HepG2 (cell line): ENCODE measurements at regions not wholly inside any gene's neighbourhood (a gene's known extent, or its start where the extent isn't known, plus 50 kb on each side); places are given as distances from the start of the nearest gene placed in this dataset.

Experiments
- ATAC-seq: fragments of 200-7000 bp; cut with Tn5 transposase; 3 replicates; pipeline ENCODE4 v1.9.1; 2020; ENCODE audit warnings: mild to moderate bottlenecking, moderate library complexity
- BruUV-seq: library from RNA; stranded (reverse); fragments of 400-500 nt; replicated peaks from 2 replicates; lab custom pipeline; 2021; lab: Mats Ljungman, UMichigan
- CTCF ChIA-PET: fragments of 300-600 bp; formaldehyde crosslinking; extraction: SDS; loops from one replicate; lab custom pipeline; 2021; ENCODE audit warnings: low total read pairs, inconsistent platforms, low intra/inter-chr PET ratio; lab: Yijun Ruan, JAX
- POLR2A ChIA-PET: fragments of 350-600 bp; sonication (Branson Sonifier 250); formaldehyde crosslinking; loops from one replicate; lab custom pipeline; 2020; ENCODE audit warnings: antibody characterized with exemption, inconsistent platforms; lab: Yijun Ruan, JAX
- DNase-seq: peaks from one replicate; pipeline ENCODE4 v3.0.0-alpha.2; 2015; ENCODE audit warnings: low spot score
- FAIRE-seq: peaks from 3 replicates; lab custom pipeline; 2011; peaks lifted over from hg19 to GRCh38; lab: Jason Lieb, UNC
- H2AFZ ChIP-seq: one replicate; pipeline ENCODE4 v1.6.1; 2011; ENCODE audit warnings: low read length, inconsistent platforms
- H3K27ac ChIP-seq: fragments of 300-600 bp; 3 replicates; pipeline ENCODE4 v1.8.0; 2011; ENCODE audit warnings: mixed run types, mild to moderate bottlenecking, mixed read lengths, low read length, inconsistent platforms; ENCODE audit not compliant: insufficient read depth; ENCODE audit errors: extremely low read length
- H3K27me3 ChIP-seq, 2 experiments: fragments of 200-600 bp in 1 of 2; 2 replicates in 1 of 2; 3 replicates in 1 of 2; pipeline versions ENCODE4 v1.6.0 to v1.8.0; 2011; ENCODE audit warnings: low read length in 2 of 2, mild to moderate bottlenecking in 2 of 2, moderate library complexity in 2 of 2, inconsistent platforms in 1 of 2; ENCODE audit not compliant: insufficient read depth in 2 of 2, control insufficient read depth in 1 of 2
- H3K36me3 ChIP-seq, 2 experiments: fragments of 200-600 bp in 1 of 2; replicated peaks in 1 of 2; 2 replicates in 1 of 2; 3 replicates in 1 of 2; pipeline versions ENCODE4 v1.5.1 to v1.8.0; 2011; ENCODE audit warnings: low read length in 2 of 2, inconsistent platforms in 1 of 2; ENCODE audit not compliant: insufficient read depth in 2 of 2, control insufficient read depth in 1 of 2
- H3K4me1 ChIP-seq: 2 replicates; pipeline ENCODE4 v1.5.1; 2012; ENCODE audit warnings: low read length, inconsistent platforms; ENCODE audit not compliant: insufficient read depth
- H3K4me2 ChIP-seq: 2 replicates; pipeline ENCODE4 v1.6.0; 2011; ENCODE audit warnings: low read depth, low read length, inconsistent platforms
- H3K4me3 ChIP-seq, 3 experiments: fragments of 200-600 bp in 1 of 3; sonication (generic), shearing (Covaris generic) in 1 of 3; replicated peaks in 1 of 3; 2 replicates each; pipeline ENCODE4 v1.5.1; 2011 to 2016; ENCODE audit warnings: low read length in 3 of 3, inconsistent platforms in 2 of 3, low read depth in 2 of 3, mild to moderate bottlenecking in 2 of 3, control low read depth in 1 of 3, mixed read lengths in 1 of 3; ENCODE audit not compliant: insufficient read depth in 1 of 3
- H3K79me2 ChIP-seq: one replicate; pipeline ENCODE4 v1.6.1; 2011; ENCODE audit warnings: low read length, inconsistent platforms; ENCODE audit not compliant: insufficient read depth
- H3K9ac ChIP-seq: 2 replicates; pipeline ENCODE4 v1.6.0; 2011; ENCODE audit warnings: mild to moderate bottlenecking, low read depth, low read length, inconsistent platforms; ENCODE audit not compliant: insufficient read depth
- H3K9me3 ChIP-seq: 2 replicates; pipeline ENCODE4 v1.5.1; 2012; ENCODE audit warnings: mild to moderate bottlenecking, low read length
- H4K20me1 ChIP-seq: 2 replicates; pipeline ENCODE4 v1.6.0; 2011; ENCODE audit warnings: inconsistent platforms, mild to moderate bottlenecking, low read length, moderate library complexity; ENCODE audit not compliant: insufficient read depth
- GPBP1L1 ChIP-seq: sonication (generic); formaldehyde crosslinking; IDR thresholded peaks from 2 replicates; pipeline ENCODE4 v1.5.0; 2020; ENCODE audit warnings: mild to moderate bottlenecking, missing genetic modification reagents
- KDM3A ChIP-seq: IDR thresholded peaks from 2 replicates; pipeline ENCODE4 v1.6.1; 2018; ENCODE audit warnings: low read depth, missing compliant biosample characterization
- MLX ChIP-seq: IDR thresholded peaks from 2 replicates; pipeline ENCODE4 v1.6.1; 2016
- MTF1 ChIP-seq: sonication (generic); formaldehyde crosslinking; IDR thresholded peaks from 2 replicates; pipeline ENCODE4 v1.5.0; 2020; ENCODE audit warnings: missing genetic modification reagents
- MYC ChIP-seq: sonication (generic); formaldehyde crosslinking; IDR thresholded peaks from 2 replicates; pipeline ENCODE4 v1.9.0; 2021; ENCODE audit warnings: missing genetic modification reagents, borderline replicate concordance
- PAX8 ChIP-seq: sonication (generic); formaldehyde crosslinking; IDR thresholded peaks from 2 replicates; pipeline ENCODE4 v1.8.0; 2022; ENCODE audit warnings: mild to moderate bottlenecking, missing genetic modification reagents, borderline replicate concordance
- STAG1 ChIP-seq: sonication (generic); formaldehyde crosslinking; IDR thresholded peaks from 2 replicates; pipeline ENCODE4 v1.4.0; 2020; ENCODE audit warnings: missing genetic modification reagents
- USF2 ChIP-seq, 2 experiments: sonication (generic) in 1 of 2; formaldehyde crosslinking in 1 of 2; IDR thresholded peaks; 2 replicates each; pipeline versions ENCODE4 v1.5.1 to v1.6.1; 2011 to 2020; ENCODE audit warnings: borderline replicate concordance in 1 of 2, low read depth in 1 of 2, low read length in 1 of 2, mild to moderate bottlenecking in 1 of 2, missing genetic modification reagents in 1 of 2, moderate library complexity in 1 of 2
- ZBTB25 ChIP-seq: IDR thresholded peaks from 2 replicates; pipeline ENCODE4 v1.6.1; 2018; ENCODE audit warnings: missing genetic modification reagents
- ZNF180 ChIP-seq: sonication (generic); formaldehyde crosslinking; IDR thresholded peaks from 2 replicates; pipeline ENCODE4 v1.4.0; 2020; ENCODE audit warnings: low read depth, missing genetic modification reagents, borderline replicate concordance
- ZNF790 ChIP-seq: sonication (generic); formaldehyde crosslinking; IDR thresholded peaks from 2 replicates; pipeline ENCODE4 v1.8.0; 2022; ENCODE audit warnings: missing genetic modification reagents, mild to moderate bottlenecking, borderline replicate concordance
- WGBS: methylation state at CpG from one replicate; pipeline ENCODE4 v1.1.6; 2017; ENCODE audit warnings: low lambda C conversion rate; 5-methylcytosine and 5-hydroxymethylcytosine counted together
- in situ Hi-C: cut with HindIII; loops from 2 replicates; pipeline ENCODE4 v1.10.0; 2017; ENCODE audit warnings: low pct_unique_long_range_greater_than_20kb; ENCODE audit not compliant: extremely low pct_ligation_motif_present
- intact Hi-C: fragments of 100-400 bp; cut with micrococcal nuclease; formaldehyde crosslinking; loops from one replicate; pipeline ENCODE4 v1.10.0; 2022; ENCODE audit not compliant: unreplicated experiment

GRCh38 chr19:20333508-20333907 lies 166.5 kb downstream of the ZNF486 start:
- in situ Hi-C loops (no loop called here), intact Hi-C loops (no loop called here)
- Histone ChIP-seq H4K20me1 (no peaks in the 10 kb centered on the region), H2AFZ (no peak overlapping the region), H3K4me3 (no peak overlapping the region), H3K4me2 (no peak overlapping the region), H3K27ac (no peak overlapping the region), H3K9me3 (peaks cover 73% of the 10 kb centered on the region), H3K4me1 (no peaks in the 10 kb centered on the region), H3K36me3 (no peaks in the 10 kb centered on the region), H3K9ac (no peak overlapping the region), H3K27me3 (no peaks in the 10 kb centered on the region), H3K79me2 (no peaks in the 10 kb centered on the region)
- DNase-seq (no peak), ATAC-seq (no peak), FAIRE-seq (no peak)
- no peak for TF ChIP-seq USF2 (IDR thresholded peaks at IDR 0.05; ENCODE audit: low read depth, low read length)
- TF ChIP-seq USF2 (CRISPR knock-in tag; IDR thresholded peaks at IDR 0.05; ENCODE audit: borderline replicate concordance): no peak
- TF ChIP-seq STAG1 (CRISPR knock-in tag): no peak
- no peak for TF ChIP-seq GPBP1L1 (CRISPR knock-in tag)
- TF ChIP-seq ZNF790: no peak
- TF ChIP-seq ZNF180 (CRISPR knock-in tag): no peak
- no peak for TF ChIP-seq MLX
- no peak for TF ChIP-seq ZBTB25 (CRISPR knock-in tag)
- TF ChIP-seq PAX8 (CRISPR knock-in tag): no peak
- no peak for TF ChIP-seq MYC (CRISPR knock-in tag)
- TF ChIP-seq KDM3A (CRISPR knock-in tag): no peak
- no peak for TF ChIP-seq MTF1 (CRISPR knock-in tag)
- CTCF ChIA-PET: no interaction called here
- POLR2A ChIA-PET: no interaction called here
- WGBS: 4% methylated on average over 1 of the region's 1 CpG
- no TSS peak for BruUV-seq
